Skeletal muscle satellite cell (primary cell): ENCODE measurements at regions not wholly inside any gene's neighbourhood (a gene's known extent, or its start where the extent isn't known, plus 50 kb on each side); places are given as distances from the start of the nearest gene placed in this dataset.
"Not testable (repeated sequence)": the region's sequence is repeated elsewhere in the genome, so short reads cannot be mapped to it uniquely, and the experiment has no call there.

Source experiments
- H3K27me3 ChIP-seq: 2 replicates; pipeline ENCODE4 v1.7.0; 2013; ENCODE audit warnings: low read length; ENCODE audit not compliant: control insufficient read depth, insufficient read depth
- H3K36me3 ChIP-seq: 2 replicates; pipeline ENCODE4 v1.7.0; 2013; ENCODE audit warnings: mild to moderate bottlenecking, control low read depth, low read length; ENCODE audit not compliant: insufficient read depth
- H3K4me1 ChIP-seq: 2 replicates; pipeline ENCODE4 v1.7.0; 2013; ENCODE audit warnings: low read length; ENCODE audit not compliant: control insufficient read depth, insufficient read depth
- H3K4me2 ChIP-seq: 2 replicates; pipeline ENCODE4 v1.7.0; 2013; ENCODE audit warnings: mild to moderate bottlenecking, low read length
- H3K4me3 ChIP-seq: 2 replicates; pipeline ENCODE4 v1.7.0; 2013; ENCODE audit warnings: low read length
- H3K9ac ChIP-seq: 2 replicates; pipeline ENCODE4 v1.7.0; 2013; ENCODE audit warnings: mild to moderate bottlenecking, low read depth, low read length, moderate library complexity
- H3K9me3 ChIP-seq: replicated peaks from 2 replicates; pipeline ENCODE4 v1.7.0; 2013; ENCODE audit warnings: mild to moderate bottlenecking, control low read depth, low read length

DNA sequence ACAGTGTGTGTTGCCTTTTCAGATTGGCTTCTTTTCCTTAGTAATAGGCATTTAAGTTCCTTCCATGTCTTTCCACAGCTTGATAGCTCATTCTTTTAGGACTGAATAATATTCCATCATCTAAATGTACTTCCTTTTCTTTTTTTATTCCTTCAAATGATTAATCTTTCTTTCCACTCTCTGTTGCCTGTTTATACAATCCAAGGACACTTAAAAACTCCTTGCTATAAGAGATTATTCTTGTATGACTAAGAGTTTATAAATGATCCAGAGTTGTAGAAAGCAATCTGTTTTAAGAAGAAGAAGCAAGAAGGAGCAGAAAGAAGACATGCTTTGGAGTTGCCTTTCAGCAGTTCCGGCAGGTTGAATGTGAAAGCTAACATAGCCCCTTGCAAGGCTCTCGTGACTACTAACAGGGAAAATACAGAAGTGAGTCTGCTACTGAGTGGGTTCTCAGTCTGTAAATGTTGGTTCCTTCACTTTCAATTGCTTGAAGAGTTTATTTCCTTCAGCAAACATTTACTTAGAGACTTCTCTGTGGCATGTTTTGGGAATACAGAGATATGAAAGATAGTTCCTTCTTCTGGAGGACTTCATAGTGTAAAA is 123.0 kb downstream of the PMAIP1 start:
- Histone ChIP-seq H3K9me3 (no peaks in the 10 kb centered on the region), H3K4me3 (no peak overlapping the region), H3K4me1 (peaks cover 16% of the 10 kb centered on the region), H3K9ac (no peak overlapping the region), H3K4me2 (no peak overlapping the region), H3K36me3 (no peaks in the 10 kb centered on the region), H3K27me3 (peaks cover 13% of the 10 kb centered on the region)

DNA sequence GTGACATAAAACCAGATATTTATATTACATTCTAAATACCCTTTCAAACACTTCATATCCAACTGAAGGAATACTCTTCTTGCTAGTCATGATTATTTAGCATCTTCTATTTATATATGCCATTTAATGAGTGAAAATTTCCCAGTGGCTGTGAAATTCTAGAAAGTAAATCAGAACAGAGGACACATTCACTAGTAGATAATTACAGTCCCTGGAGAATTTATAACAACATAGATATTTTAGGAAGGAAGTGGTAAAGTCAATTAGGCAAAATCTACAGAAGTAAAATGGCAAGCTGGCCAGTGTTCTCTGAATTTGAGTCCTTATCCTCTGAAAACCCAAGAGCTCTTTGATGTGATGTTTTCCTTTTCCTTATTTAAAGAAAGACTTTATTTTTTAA is 121.8 kb downstream of the PMAIP1 start:
- H3K27me3 ChIP-seq: peaks cover 8% of the 10 kb centered on the region
- no peak overlapping the region for H3K9ac ChIP-seq
- no peak overlapping the region for H3K4me2 ChIP-seq
- no peak overlapping the region for H3K4me3 ChIP-seq
- H3K36me3 ChIP-seq: no peaks in the 10 kb centered on the region
- H3K4me1 ChIP-seq: peaks cover 16% of the 10 kb centered on the region
- H3K9me3 ChIP-seq: no peaks in the 10 kb centered on the region

DNA sequence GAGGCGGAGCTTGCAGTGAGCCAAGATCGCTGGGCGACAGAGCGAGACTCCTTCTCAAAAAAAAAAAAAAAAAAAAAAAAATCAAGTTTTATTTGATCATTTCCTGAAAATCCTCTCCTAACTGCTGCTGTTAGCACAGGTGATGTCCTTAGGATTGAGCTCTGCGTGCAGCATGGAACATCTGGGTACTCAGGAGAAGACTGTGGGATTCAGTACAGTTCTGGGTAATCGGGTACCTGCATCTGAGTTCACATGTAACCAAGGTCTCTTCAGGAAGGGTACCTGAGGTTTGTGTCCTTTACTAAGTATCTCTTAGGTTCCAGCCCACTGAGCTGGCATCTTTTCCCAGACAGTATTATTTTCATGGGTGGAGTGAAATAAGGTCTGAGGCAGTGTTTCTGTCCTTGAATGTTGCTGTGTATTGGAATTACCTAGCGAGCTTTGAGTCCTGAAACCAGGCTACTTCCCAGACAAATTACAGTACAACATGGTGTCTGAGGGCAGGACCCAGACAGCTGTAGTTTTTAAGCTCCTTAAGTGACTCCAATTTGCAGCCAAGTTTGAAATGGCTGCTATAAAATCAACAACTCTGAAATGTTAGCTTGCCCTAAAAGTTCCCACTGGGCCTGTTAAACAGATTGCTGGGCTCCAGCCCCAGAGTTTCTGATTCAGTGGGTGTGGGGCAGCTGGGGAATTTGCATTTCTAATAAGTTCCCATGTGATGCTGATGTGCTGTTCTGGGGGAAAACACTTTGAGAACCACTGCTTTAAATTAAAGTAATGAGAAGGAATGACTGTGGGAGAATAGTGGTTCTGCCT is 120.5 kb downstream of the PMAIP1 start:
- peaks cover 8% of the 10 kb centered on the region for H3K27me3 ChIP-seq

DNA sequence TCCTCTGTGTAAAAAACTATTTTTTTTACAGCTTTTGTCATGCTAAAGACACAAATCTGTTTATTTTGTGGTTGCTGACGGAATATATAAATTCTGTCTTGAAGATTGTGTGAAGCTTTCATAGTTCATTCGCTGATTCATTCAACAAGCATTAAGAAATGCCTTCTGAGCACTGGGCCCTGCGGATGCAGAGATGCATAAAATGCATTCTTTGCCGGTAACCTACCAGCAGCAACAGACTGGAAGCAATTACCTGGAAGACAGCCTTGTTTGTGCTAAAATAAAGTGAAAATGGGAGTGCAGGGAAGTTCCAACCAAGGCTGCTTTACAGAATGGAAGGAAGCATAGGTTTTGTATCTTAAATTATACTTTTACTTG is 119.7 kb downstream of the PMAIP1 start:
- peak overlapping the region; percentile 18 for H3K4me2 ChIP-seq
- no peaks in the 10 kb centered on the region for H3K36me3 ChIP-seq
- no peak overlapping the region for H3K9ac ChIP-seq
- H3K27me3 ChIP-seq: peaks cover 8% of the 10 kb centered on the region
- H3K4me3 ChIP-seq: no peak overlapping the region
- peaks cover 12% of the 10 kb centered on the region for H3K4me1 ChIP-seq
- H3K9me3 ChIP-seq: no peaks in the 10 kb centered on the region

More for the DNA sequence above, 120.5 kb downstream of the PMAIP1 start:
- no peaks in the 10 kb centered on the region for H3K9me3 ChIP-seq
- H3K4me1 ChIP-seq: peaks cover 16% of the 10 kb centered on the region
- H3K9ac ChIP-seq: no peak overlapping the region
- H3K36me3 ChIP-seq: no peaks in the 10 kb centered on the region
- no peak overlapping the region for H3K4me3 ChIP-seq
- H3K4me2 ChIP-seq: no peak overlapping the region

DNA sequence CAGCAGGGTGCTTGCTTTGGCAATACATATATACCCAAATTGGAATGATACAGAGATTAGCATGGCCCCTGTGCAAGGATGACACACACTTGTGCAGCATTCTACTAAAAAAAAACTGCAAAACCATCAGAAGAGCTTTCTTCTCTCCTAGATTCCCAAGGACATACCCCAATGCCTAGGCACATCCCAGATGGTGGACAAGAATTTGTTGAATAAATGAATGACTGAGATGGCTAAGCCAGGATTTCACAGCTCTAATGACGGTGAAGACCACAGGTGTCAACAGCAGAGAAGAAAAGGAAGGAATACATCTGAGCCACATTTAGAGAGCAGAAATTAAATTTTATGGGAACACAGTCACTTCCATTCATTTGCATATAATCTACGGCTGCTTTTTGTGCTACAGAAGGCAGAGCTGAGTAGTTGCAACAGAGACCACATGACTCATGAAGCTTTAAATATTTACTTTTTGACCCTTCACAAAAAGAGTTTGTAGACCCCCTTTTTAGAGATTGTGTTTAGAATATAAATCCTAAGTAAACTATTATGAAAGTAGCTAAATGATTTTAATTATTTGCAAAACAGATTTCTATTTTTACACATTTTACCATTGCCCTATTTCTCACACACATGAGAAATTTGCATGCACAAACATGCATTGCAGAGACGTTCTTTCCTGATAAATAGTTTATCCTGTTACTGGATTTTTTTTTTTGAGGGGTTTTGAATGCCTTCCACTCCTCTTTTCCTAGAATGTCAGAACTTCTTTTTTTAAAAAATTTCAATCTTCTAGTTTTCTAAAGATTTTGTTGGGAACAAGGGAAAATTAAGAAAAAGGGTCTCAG is 119.0 kb downstream of the PMAIP1 start:
- no peaks in the 10 kb centered on the region for H3K9me3 ChIP-seq
- peaks cover 8% of the 10 kb centered on the region for H3K27me3 ChIP-seq
- H3K4me1 ChIP-seq: peaks cover 12% of the 10 kb centered on the region
- H3K9ac ChIP-seq: no peak overlapping the region
- H3K4me2 ChIP-seq: no peak overlapping the region
- H3K36me3 ChIP-seq: no peaks in the 10 kb centered on the region
- no peak overlapping the region for H3K4me3 ChIP-seq

DNA sequence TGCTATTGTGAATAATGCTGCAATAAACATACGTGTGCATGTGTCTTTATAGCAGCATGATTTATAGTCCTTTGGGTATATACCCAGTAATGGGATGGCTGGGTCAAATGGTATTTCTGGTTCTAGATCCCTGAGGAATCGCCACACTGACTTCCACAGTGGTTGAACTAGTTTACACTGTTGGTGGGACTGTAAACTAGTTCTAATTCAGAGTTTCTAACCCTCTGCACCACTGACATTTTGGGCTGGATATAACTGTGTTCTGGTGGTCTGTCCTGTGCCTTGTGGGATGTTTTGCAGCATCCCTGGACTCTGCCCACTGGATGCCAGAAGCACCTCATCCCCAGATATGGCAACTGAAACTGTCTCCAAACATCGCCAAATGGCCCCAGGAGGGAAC is 118.3 kb downstream of the PMAIP1 start:
- H3K36me3 ChIP-seq, H3K4me2 ChIP-seq, H3K4me3 ChIP-seq, H3K9me3 ChIP-seq, H3K27me3 ChIP-seq, H3K9ac ChIP-seq: not testable (repeated sequence)
- peaks cover 12% of the 10 kb centered on the region for H3K4me1 ChIP-seq

DNA sequence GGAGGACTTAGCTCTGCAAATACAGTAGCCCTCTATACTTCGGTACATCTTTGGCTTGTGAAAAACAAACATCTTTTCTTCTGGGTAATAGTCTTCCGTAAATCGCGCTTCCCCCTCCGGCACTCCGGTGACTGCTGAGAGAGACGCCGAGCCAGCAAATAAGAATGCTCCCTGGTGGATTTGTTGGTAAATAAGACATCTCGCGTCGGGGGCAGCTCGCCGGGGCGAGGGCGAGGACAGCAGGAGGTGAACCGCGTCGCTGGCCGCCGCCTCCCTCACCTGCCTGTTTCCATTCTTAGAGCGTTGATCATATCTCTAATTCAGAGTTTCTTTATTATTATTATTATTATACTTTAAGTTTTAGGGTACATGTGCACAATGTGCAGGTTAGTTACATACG is 117.6 kb downstream of the PMAIP1 start:
- no peak overlapping the region for H3K4me2 ChIP-seq
- H3K4me3 ChIP-seq: no peak overlapping the region
- no peaks in the 10 kb centered on the region for H3K9me3 ChIP-seq
- H3K9ac ChIP-seq: no peak overlapping the region
- peaks cover 8% of the 10 kb centered on the region for H3K27me3 ChIP-seq
- H3K4me1 ChIP-seq: peaks cover 12% of the 10 kb centered on the region
- H3K36me3 ChIP-seq: no peaks in the 10 kb centered on the region

DNA sequence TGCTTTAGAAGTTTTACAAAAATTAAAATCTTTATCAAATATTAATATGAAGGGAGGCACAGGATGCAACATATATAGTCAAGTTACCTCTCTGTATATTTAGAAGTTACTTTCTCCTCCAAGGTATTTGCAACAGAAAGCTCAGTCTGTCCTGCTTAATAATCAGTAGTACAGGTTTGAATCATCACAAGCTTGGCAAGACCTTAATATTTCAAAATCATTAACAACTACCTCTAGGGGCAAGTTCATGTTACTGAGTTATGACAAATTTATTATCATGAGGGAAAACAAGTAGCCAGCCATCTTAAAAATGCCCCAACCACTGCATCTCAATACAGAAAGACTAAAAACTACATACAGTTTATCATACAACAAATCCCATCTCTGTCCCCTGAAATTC is 116.0 kb downstream of the PMAIP1 start:
- not testable (repeated sequence) for H3K4me2 ChIP-seq, H3K9ac ChIP-seq, H3K36me3 ChIP-seq, H3K4me3 ChIP-seq, H3K9me3 ChIP-seq, H3K27me3 ChIP-seq
- peaks cover 12% of the 10 kb centered on the region for H3K4me1 ChIP-seq

DNA sequence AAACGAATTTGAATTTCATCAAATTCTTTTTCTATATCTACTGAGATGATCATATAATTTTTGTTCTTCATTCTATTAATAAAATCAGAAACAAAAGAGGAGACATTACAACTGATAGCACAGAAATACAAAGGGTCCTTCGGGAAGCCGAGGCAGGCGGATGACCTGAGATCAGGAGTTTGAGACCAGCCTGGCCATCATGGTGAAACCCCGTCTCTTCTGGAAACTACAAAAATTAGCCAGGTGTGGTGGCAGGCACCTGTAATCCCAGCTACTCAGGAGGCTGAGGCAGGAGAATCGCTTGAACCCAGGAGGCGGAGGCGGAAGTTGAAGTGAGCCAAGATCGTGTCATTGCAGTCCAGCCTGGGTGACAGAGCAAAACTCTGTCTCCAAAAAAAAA is 113.4 kb downstream of the PMAIP1 start:
- not testable (repeated sequence) for H3K27me3 ChIP-seq, H3K4me3 ChIP-seq, H3K4me1 ChIP-seq, H3K9ac ChIP-seq, H3K9me3 ChIP-seq, H3K36me3 ChIP-seq, H3K4me2 ChIP-seq

DNA sequence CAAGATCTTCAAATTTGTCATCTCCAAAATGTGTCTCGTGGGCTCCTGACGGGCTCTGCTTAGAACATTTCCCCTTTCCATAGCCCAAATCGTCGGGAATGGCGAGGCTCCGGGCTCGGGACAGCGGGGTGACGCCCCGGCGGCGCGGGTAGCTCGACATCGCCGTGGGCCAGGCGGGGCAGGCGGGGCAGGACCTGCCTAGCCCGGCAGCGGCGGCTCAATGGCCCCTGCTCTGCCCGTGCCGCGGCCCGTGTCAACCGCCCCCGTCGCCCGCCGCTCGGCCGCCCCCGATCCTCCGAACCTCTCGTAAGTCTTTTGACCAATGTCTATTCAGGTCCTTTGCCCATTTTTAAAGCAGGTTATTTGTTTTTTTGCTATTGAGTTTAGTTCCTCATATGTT is 111.2 kb downstream of the PMAIP1 start:
- H3K4me1 ChIP-seq: no peaks in the 10 kb centered on the region
- no peak overlapping the region for H3K4me2 ChIP-seq

DNA sequence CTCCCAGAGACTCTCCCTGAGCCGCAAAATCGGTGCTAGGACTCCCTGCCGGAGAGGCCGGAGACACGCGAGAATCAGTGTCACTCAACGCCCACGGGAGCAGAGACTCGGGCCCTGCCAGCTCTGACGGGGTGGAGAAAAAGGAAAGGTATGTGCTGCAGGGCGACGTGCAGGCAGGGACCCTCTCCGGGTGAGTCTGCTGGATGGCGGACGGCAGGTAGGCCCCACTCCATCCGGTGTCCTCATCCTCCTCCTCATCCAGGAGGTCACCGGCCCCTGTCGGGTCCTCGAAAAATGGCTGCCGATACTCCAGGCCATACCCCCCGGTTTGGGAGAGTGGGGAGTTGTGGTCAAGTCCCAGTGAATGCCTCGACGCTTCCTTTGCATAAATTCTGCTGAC is 110.7 kb downstream of the PMAIP1 start:
- H3K4me1 ChIP-seq: no peaks in the 10 kb centered on the region
- H3K9me3 ChIP-seq: no peaks in the 10 kb centered on the region
- no peak overlapping the region for H3K9ac ChIP-seq

More for the DNA sequence above, 111.2 kb downstream of the PMAIP1 start:
- H3K9me3 ChIP-seq: no peaks in the 10 kb centered on the region
- no peaks in the 10 kb centered on the region for H3K36me3 ChIP-seq
- H3K27me3 ChIP-seq: peaks cover 18% of the 10 kb centered on the region
- no peak overlapping the region for H3K9ac ChIP-seq
- H3K4me3 ChIP-seq: no peak overlapping the region

More for the DNA sequence above, 110.7 kb downstream of the PMAIP1 start:
- peaks cover 21% of the 10 kb centered on the region for H3K27me3 ChIP-seq
- H3K4me2 ChIP-seq: no peak overlapping the region
- no peak overlapping the region for H3K4me3 ChIP-seq
- H3K36me3 ChIP-seq: no peaks in the 10 kb centered on the region
